Erythroblast (primary cell): ENCODE measurements at regions not wholly inside any gene's neighbourhood (a gene's known extent, or its start where the extent isn't known, plus 50 kb on each side); places are given as distances from the start of the nearest gene placed in this dataset.

Source experiments
- GATA1 ChIP-seq: IDR thresholded peaks from 2 replicates; pipeline ENCODE4 v1.6.1; 2011; ENCODE audit warnings: low read depth, mild to moderate bottlenecking, control low read depth, low read length, moderate library complexity
- POLR2A ChIP-seq: IDR thresholded peaks from 2 replicates; pipeline ENCODE4 v1.6.1; 2011; ENCODE audit warnings: mild to moderate bottlenecking, low read length

- TF ChIP-seq POLR2A (no peak), GATA1 (no peak)
Observed at GRCh38 chr4:13829457-13829856, 201.9 kb upstream of the BOD1L1 start.
